ENCODE measurements at regions not wholly inside any gene's neighbourhood (a gene's known extent, or its start where the extent isn't known, plus 50 kb on each side); places are given as distances from the start of the nearest gene placed in this dataset.
"Not testable (repeated sequence)": the region's sequence is repeated elsewhere in the genome, so short reads cannot be mapped to it uniquely, and the experiment has no call there.

GRCh38 chr3:168834558-168834957, 738.8 kb upstream of the GOLIM4 start:
- DNase-seq: no peak

GRCh38 chr3:168828943-168829342, 733.2 kb upstream of the GOLIM4 start:
- DNase-seq: no peak

- no peak for DNase-seq
These were observed 732.8 kb upstream of the GOLIM4 start for GRCh38 chr3:168828536-168828935.

- DNase-seq: no peak
These were observed 732.3 kb upstream of the GOLIM4 start for GRCh38 chr3:168828014-168828413.

- no peak for DNase-seq
These were observed 728.4 kb upstream of the GOLIM4 start for GRCh38 chr3:168824107-168824506.

GRCh38 chr3:168823466-168823865, 727.7 kb upstream of the GOLIM4 start:
- DNase-seq: no peak

GRCh38 chr3:168820810-168821415, 725.2 kb upstream of the GOLIM4 start:
- no peak for DNase-seq

- DNase-seq: no peak
These were observed 721.5 kb upstream of the GOLIM4 start for GRCh38 chr3:168817177-168817576.

- DNase-seq: no peak
These were observed 720.2 kb upstream of the GOLIM4 start for GRCh38 chr3:168815946-168816345.

GRCh38 chr3:168813225-168813802, 717.6 kb upstream of the GOLIM4 start:
- DNase-seq: no peak

- DNase-seq: no peak
These were observed 716.5 kb upstream of the GOLIM4 start for GRCh38 chr3:168812234-168812633.

GRCh38 chr3:168808596-168808995, 712.9 kb upstream of the GOLIM4 start:
- DNase-seq: no peak

- DNase-seq: no peak
These were observed 711.7 kb upstream of the GOLIM4 start for GRCh38 chr3:168807448-168807847.

- no peak for DNase-seq
These were observed 711.1 kb upstream of the GOLIM4 start for GRCh38 chr3:168806871-168807270.

- DNase-seq: no peak
These were observed 707.8 kb upstream of the GOLIM4 start for GRCh38 chr3:168803536-168803935.

- DNase-seq: no peak
These were observed 707.0 kb upstream of the GOLIM4 start for GRCh38 chr3:168802766-168803165.

GRCh38 chr3:168801794-168802193, 706.1 kb upstream of the GOLIM4 start:
- DNase-seq: no peak

GRCh38 chr3:168796339-168796738, 700.6 kb upstream of the GOLIM4 start:
- no peak for DNase-seq

GRCh38 chr3:168794427-168794826, 698.7 kb upstream of the GOLIM4 start:
- DNase-seq: no peak

- no peak for DNase-seq
These were observed 686.5 kb upstream of the GOLIM4 start for GRCh38 chr3:168782193-168782592.

GRCh38 chr3:168779970-168780645, 684.4 kb upstream of the GOLIM4 start:
- not testable (repeated sequence) for DNase-seq

GRCh38 chr3:168753724-168754123, 658.0 kb upstream of the GOLIM4 start:
- no peak for DNase-seq

- no peak for DNase-seq
These were observed 656.6 kb upstream of the GOLIM4 start for GRCh38 chr3:168752339-168752738.

- no peak for DNase-seq
These were observed 652.0 kb upstream of the GOLIM4 start for GRCh38 chr3:168747697-168748096.

Measured in DMS 273 treated with DMSO at 0.1 percent for 48 hours (cell line).